IPS-NIHi7 (cell line): ENCODE measurements at regions not wholly inside any gene's neighbourhood (a gene's known extent, or its start where the extent isn't known, plus 50 kb on each side); places are given as distances from the start of the nearest gene placed in this dataset.
A peak's percentile ranks its signal among the peaks of the same experiment; 100 is the strongest.

ENCODE experiments used
- DNase-seq: peaks from one replicate; pipeline ENCODE4 v3.0.0; 2012; ENCODE audit warnings: mixed read lengths; ENCODE audit errors: extremely low spot score

DNA sequence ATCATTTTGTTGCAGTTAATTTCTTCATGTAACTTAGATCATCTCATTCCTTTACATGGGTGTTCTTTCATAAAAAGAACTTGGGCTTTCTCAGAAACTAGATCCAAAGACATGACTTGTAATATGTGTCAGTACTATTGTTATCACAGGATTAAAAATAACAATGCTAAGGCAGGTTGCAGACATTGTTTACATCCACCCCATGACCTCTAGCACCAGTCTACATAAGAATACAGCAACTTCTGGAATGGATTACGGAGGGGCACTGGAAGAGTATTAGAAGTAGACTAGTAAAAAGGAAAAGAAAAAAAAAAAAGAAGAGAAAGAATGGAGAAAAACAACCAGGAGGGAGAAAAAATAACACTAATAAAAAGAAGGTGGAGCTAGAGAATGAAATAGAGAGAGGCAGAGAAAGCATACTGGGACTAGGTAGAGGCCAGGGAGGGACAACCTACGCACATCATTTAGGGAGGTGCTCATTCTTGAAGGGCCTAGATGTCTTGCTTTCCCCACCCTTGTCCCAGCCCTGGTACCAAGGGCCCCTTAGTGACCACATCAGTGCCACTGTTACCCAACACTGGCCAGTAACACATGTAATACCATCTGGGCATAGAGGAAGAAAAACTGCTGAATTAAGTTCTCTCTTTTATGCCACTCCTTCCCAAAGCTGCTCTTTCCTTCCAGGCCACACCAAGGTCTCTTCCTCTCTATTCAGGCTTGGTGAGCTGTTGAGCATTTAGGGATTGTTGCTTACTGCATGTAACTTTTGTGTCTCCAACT is 70.6 kb upstream of the KLF7 start:
- no peak for DNase-seq

GRCh38 chr2:207238831-207239701 is 73.3 kb upstream of the KLF7 start:
- DNase-seq = no peak

DNA sequence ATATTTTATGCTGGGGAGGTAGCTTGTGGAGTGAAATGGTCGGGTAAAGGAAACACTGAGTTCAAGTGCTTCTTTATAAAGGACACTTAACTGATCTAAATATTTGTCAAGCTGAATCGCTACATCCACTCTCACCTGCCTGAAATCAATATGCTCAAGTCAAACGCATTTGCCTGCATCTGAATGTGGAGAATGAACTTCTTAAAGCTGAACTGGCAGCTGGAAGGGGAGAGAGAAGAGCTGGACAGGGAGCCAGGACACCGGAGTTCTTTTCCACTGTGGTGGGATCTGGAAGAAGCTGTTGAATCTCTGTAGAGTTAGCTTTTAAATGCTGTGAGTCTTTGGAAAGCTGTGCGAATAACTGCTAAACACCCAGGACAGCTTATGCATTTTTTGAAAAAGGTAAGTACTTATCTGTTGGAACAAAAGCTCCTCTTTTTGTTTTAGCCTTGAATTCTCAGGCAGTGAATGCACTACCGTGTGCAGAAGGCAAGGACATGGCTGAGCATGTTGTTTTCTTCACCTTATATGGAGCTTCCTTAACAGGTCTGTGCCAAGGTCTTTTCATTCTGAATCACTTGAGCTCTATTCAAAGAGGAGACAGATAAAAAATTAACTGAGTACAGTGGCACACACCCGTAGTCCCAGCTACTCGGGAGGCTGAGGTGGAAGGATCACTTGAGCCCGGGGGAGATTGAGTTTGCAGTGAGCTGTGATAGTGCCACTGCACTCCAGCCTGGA is 74.2 kb upstream of the KLF7 start:
- no peak for DNase-seq

DNA sequence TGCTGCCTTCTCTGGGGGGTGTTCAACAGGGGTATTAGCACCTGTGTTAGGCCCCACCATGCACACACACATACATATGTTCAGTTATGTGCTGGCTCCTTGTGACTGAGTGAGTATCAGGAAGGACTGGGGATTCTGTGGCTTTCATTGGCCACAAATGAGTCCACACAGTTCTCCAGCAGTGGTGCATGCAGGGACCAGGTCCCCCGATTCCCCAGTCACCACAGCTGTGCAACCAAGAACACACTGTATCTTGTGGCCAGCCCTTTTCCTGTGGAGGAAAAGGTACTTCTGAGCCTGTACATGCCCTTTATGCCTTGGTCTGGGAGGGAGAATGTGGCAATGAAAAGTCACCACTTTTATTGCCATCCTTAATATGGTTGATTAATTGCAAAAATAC is 74.9 kb upstream of the KLF7 start:
- DNase-seq = no peak

DNA sequence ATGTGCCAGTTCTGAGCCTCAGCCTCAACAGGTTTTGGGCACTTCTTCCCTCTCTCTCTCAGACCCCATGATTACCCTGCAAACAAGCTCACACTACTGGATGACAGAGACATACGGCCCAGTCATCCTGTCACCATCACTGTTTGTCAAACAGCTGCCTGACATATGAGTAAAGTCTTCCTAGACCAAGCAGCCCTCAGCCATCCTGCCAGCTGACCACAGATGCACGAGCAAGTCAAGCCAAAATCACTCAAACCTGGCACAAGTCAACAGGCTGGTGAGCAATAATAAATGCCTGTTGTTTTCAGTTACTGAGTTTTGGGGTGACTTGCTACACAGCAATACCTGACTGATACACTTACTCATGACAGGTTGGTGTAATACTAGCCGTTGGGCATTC is 75.5 kb upstream of the KLF7 start:
- no peak for DNase-seq

DNA sequence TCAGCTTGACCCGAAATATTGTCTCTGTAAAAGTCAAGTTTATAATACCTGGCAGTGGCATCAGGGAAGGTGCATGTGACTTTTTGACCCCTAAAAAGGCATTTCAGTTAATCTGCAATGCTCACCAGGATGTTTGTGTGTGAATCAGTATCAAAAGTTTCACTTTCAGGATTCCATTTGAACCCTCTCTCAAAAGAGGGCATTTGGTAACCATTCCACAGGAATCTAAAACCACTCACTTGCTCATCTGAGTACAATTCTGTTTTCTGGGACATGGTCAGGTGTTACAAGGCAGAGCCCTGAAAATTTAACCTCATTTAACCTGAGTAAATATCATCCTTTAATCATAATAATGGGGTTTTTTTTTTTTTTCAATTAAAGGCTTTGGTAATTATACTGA is 77.9 kb upstream of the KLF7 start:
- no peak for DNase-seq

DNA sequence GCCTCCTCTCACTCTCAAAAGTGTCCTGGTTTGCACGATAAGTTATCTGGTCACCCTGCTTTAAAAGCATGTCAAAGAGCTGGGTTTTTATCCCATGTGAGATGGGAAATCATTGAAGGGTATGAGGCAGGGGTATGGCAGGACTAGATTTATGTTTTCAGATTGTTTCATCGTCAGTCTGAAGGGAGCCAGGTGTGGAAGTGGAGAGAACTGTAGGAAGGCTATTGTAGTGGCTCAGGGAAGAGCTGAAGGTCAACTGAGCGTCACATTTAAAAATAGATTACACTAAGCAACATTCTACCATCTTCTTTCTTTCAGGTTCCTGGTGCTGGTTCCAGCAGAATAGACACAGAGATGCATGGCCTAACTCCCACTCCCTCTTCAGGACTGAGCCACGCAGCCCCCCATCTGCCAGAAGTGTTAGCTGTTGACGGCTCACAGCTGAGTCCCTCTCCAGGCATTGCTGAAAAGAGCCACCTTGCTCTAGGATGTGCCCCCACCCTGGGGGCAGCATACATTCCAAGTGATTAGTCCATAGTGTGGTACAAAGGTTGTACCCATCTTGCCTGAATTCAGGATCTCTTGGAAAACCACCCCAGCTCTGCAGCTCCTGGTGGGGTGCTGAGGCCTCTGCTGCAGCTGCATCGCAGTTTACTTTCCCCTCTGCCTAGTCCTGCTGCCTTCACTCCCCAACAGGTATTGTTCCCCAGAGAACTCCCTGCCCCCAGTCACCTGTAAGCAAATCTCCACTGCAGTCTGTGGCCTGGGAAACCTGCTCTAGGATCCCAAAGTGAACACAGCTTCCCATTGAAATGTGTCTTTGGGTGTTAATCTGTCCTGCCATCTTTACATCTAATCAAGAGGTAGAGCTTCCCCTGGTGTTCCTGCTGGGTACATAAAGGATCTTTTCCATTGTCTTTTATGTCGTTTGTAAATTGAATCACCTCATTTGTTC is 79.5 kb upstream of the KLF7 start:
- DNase-seq = peak; percentile 36

DNA sequence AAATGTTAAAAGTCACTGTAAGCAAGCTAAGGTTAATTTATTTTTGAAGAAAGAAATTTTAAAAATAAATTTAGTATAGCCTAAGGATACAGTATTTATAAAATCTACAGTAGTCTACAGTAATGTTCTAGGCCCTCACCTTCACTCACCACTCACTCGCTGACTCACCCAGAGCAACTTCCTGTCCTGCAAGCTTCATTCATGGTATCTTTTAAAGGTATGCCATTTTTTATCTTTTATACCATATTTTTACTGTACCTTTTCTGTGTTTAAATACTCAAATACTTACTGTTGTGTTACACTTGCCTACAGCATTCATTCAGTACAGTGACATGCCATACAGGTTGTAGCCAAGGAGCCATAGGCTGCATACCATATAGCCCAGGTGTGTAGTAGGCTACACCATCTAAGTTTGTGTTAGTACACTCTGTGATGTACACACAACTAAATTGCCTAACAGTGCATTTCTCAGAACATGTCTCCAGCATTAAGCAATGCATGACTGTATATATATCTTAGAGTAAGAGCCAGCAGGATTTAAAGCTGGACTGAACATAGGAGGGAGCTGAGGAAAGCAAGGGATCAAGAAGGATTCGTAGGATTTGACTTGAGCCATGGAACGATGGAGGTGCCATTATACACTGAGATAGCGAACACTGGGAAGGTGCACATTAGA is 83.1 kb upstream of the KLF7 start:
- DNase-seq = no peak

DNA sequence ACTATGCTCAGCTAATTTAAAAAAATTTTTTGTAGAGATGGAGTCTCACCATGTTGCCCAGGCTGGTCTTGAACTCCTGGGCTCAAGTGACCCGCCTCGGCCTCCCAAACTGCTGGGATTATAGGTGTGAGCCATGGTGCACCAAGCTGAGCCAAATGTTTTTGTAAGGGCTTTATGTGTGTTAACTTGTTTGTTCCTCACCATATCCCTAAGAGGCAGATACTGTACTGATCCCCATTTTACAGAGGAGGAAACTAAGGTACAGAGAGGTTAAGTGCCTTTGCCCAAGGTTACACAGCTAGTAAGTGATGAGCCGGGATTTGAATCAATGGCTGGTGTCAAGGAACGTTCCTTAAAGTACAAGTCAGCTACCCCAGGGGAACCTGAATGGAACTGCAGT is 85.3 kb upstream of the KLF7 start:
- no peak for DNase-seq

DNA sequence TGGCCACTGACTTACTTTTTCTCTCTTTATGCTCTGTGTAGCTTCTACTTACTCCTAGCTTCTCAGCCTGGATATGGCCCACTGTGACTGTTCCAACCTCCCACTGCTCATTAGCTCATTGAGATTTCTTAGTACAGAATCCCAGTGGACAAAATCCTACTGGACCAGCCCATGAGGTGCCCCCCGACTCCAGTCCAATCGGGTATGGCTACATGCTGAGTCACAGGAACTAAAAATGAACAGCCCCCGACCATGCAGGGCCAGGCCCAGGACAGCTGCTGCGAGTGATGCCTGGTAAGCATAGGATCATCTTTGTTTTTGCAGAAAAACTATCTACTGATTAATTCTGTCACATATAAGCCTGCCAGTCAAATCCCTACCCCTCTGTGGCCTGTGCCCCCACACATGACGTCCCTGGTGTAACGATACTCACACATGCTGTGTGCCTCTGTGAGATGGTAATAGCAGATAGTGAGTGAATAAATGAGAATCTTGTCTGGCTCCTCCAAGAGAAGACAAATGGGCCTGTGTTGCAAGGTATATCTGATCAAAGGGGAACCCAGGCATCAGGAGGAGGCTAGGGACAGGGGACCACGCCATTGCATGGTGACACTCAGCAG is 85.9 kb upstream of the KLF7 start:
- DNase-seq = no peak

DNA sequence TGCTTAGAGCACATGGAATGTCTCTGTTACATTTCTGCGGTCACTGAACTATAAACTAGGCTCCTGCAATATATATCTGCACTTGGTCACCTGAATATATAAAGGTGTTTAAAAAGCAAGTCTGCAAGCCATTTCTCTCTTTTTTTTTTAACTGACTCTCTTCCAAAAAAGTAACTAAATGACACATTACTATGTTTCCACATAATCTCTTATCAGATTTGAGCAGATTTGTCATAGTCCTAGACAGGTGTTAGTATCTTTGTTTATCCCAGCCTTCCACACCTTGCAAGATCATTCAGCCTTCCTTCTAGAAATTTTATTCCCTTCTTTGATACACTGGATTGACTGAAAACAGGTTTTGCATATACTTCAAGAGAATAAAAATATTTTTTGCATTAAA is 86.7 kb upstream of the KLF7 start:
- no peak for DNase-seq

GRCh38 chr2:207252979-207253645 is 87.4 kb upstream of the KLF7 start:
- DNase-seq = no peak

DNA sequence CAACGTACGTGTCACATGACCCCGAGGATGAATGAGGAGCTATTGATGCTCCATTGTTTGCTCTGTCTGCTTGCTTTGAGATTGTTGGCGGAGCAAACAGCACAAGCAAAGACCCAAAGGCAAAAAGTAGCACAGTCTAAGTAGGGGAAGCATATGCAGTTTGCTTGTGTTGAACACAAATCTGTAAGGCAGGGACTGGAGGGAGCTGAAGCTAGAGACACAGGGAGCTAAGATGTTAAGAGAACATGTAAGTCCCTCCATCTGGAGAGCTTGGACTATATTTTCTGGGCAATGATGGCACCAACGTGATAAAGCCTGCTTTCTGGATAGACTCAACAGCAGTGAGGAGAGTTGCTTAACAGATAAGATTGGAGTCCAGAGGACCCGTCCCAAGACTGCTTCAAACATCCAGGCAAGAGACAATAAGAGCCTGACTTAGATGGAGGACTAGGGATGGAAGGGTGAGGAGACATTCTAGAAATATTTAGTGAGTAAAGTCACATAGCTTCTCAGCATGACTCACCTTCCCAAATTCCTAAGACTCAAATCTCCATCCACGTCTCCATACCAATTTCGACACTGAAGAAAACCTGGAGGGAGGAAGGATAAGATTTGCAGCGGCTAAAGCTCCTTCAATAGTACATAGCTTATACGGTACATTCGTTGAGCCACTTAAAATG is 88.1 kb upstream of the KLF7 start:
- DNase-seq = no peak

- no peak for DNase-seq
These were observed 89.1 kb upstream of the KLF7 start for GRCh38 chr2:207254591-207255464.

- DNase-seq = no peak
These were observed 90.1 kb upstream of the KLF7 start for GRCh38 chr2:207255565-207256470.

GRCh38 chr2:207256476-207257207 is 90.9 kb upstream of the KLF7 start:
- DNase-seq = no peak
